Tibial artery (tissue), 4 donors: ENCODE measurements at regions not wholly inside any gene's neighbourhood (a gene's known extent, or its start where the extent isn't known, plus 50 kb on each side); places are given as distances from the start of the nearest gene placed in this dataset.

Experiments used
- DNase-seq, 2 donors: peaks; one replicate each; pipeline ENCODE4 v3.0.0-alpha.2; 2019
- H3K27ac ChIP-seq, 2 donors: fragments of 200-600 bp; sonication (generic) in 1 of 2; 1 replicate in 1 of 2; 2 replicates in 1 of 2; pipeline ENCODE4 v1.5.1; 2018 to 2019; ENCODE audit warnings: mild to moderate bottlenecking in 1 of 2
- H3K27me3 ChIP-seq, 2 donors: fragments of 200-600 bp; sonication (generic) in 1 of 2; one replicate each; pipeline versions ENCODE4 v1.5.1 to v1.6.0; 2016 to 2019
- H3K36me3 ChIP-seq, 3 donors: fragments of 200-600 bp; sonication (generic) in 2 of 3; one replicate each; pipeline ENCODE4 v1.5.1; 2016 to 2019; ENCODE audit warnings: mild to moderate bottlenecking in 2 of 3
- H3K4me1 ChIP-seq, 4 donors: fragments of 200-600 bp; sonication (generic) in 2 of 4; 1 replicate in 3 of 4; 2 replicates in 1 of 4; pipeline ENCODE4 v1.5.1; 2016 to 2019
- H3K4me3 ChIP-seq, 2 donors: fragments of 200-600 bp; sonication (generic) in 1 of 2; 1 replicate in 1 of 2; 2 replicates in 1 of 2; pipeline ENCODE4 v1.5.1; 2018 to 2019; ENCODE audit warnings: mild to moderate bottlenecking in 2 of 2
- H3K9me3 ChIP-seq, 3 donors: fragments of 200-600 bp; sonication (generic) in 1 of 3; one replicate each; pipeline ENCODE4 v1.5.1; 2016 to 2019
- CTCF ChIP-seq, 2 experiments: fragments of 200-600 bp in 1 of 2; fragments of 450-650 bp in 1 of 2; IDR thresholded peaks; one replicate each; pipeline ENCODE4 v1.5.1; 2017 to 2019; ENCODE audit warnings: antibody characterized with exemption in 2 of 2, mild to moderate bottlenecking in 1 of 2, moderate library complexity in 1 of 2
- intact Hi-C: fragments of 100-400 bp; cut with DNase I; formaldehyde crosslinking; loops from one replicate; pipeline ENCODE4 v1.15.0; 2023; ENCODE audit warnings: low total_unique reads

- no peaks in the 10 kb centered on the region for H3K36me3 ChIP-seq
- no peaks in the 10 kb centered on the region for H3K27me3 ChIP-seq
- no peak for DNase-seq
- H3K4me1 ChIP-seq, result no peaks in the 10 kb centered on the region
- H3K9me3 ChIP-seq, result no peaks in the 10 kb centered on the region
- intact Hi-C loops, result no loop called here
- H3K4me3 ChIP-seq, result no peak overlapping the region
- no peak overlapping the region for H3K27ac ChIP-seq
- TF ChIP-seq CTCF (IDR thresholded peaks at IDR 0.05), result no peak
Observed at GRCh38 chr2:138121666-138122661, 157.7 kb downstream of the HNMT start.

GRCh38 chr2:138122891-138123290 is 158.6 kb downstream of the HNMT start:
- H3K9me3 ChIP-seq, result no peaks in the 10 kb centered on the region
- TF ChIP-seq CTCF (IDR thresholded peaks at IDR 0.05), result no peak
- intact Hi-C loops, result no loop called here
- no peak for DNase-seq
- H3K4me3 ChIP-seq, result no peak overlapping the region
- H3K36me3 ChIP-seq, result no peaks in the 10 kb centered on the region
- H3K27ac ChIP-seq, result no peak overlapping the region
- no peaks in the 10 kb centered on the region for H3K4me1 ChIP-seq
- H3K27me3 ChIP-seq, result no peaks in the 10 kb centered on the region

- no peak for DNase-seq
- H3K27me3 ChIP-seq, result no peaks in the 10 kb centered on the region
- no peak overlapping the region for H3K4me3 ChIP-seq
- H3K4me1 ChIP-seq, result no peaks in the 10 kb centered on the region
- H3K36me3 ChIP-seq, result no peaks in the 10 kb centered on the region
- H3K27ac ChIP-seq, result no peak overlapping the region
- TF ChIP-seq CTCF (IDR thresholded peaks at IDR 0.05), result no peak
- H3K9me3 ChIP-seq, result no peaks in the 10 kb centered on the region
- intact Hi-C loops, result no loop called here
Observed at GRCh38 chr2:138123741-138124140, 159.5 kb downstream of the HNMT start.

GRCh38 chr2:138124521-138124920 is 160.2 kb downstream of the HNMT start:
- H3K36me3 ChIP-seq, result no peaks in the 10 kb centered on the region
- no peaks in the 10 kb centered on the region for H3K27me3 ChIP-seq
- no peaks in the 10 kb centered on the region for H3K9me3 ChIP-seq
- no peak overlapping the region for H3K4me3 ChIP-seq
- no peak overlapping the region for H3K27ac ChIP-seq
- intact Hi-C loops, result no loop called here
- no peak for DNase-seq
- no peak for TF ChIP-seq CTCF (IDR thresholded peaks at IDR 0.05)
- H3K4me1 ChIP-seq, result no peaks in the 10 kb centered on the region

- no peaks in the 10 kb centered on the region for H3K4me1 ChIP-seq
- intact Hi-C loops, result no loop called here
- H3K4me3 ChIP-seq, result no peak overlapping the region
- H3K9me3 ChIP-seq, result no peaks in the 10 kb centered on the region
- TF ChIP-seq CTCF (IDR thresholded peaks at IDR 0.05), result no peak
- H3K27me3 ChIP-seq, result no peaks in the 10 kb centered on the region
- no peak overlapping the region for H3K27ac ChIP-seq
- DNase-seq, result no peak
- H3K36me3 ChIP-seq, result no peaks in the 10 kb centered on the region
Observed at GRCh38 chr2:138125306-138126288, 161.3 kb downstream of the HNMT start.
